HG02870 (cell line): ENCODE measurements at regions not wholly inside any gene's neighbourhood (a gene's known extent, or its start where the extent isn't known, plus 50 kb on each side); places are given as distances from the start of the nearest gene placed in this dataset.

Source experiments
- ATAC-seq: cut with Tn5 transposase; IDR thresholded peaks from one replicate; pipeline ENCODE4 v1.9.1; 2021; ENCODE audit warnings: mild to moderate bottlenecking, moderate library complexity; ENCODE audit not compliant: unreplicated experiment

DNA sequence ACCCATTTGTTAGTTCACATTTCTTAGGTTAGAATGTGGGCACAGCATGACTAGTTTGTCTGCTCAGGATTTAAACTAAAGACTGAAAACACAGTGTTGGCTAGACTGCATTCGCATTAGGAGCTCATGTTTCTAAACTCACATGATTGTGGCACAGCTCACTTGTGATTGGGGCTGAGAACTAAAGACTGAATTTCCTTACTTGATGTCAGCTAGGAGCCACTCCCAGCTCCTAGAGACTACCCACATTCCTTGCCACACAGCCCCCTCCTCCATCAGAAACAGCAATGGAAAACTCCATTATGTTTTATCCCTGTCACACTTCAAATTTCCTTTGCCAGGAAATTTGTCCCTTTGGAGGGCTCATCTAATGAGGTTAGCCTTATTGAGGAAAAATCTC is 170.2 kb upstream of the NUDT6 start:
- ATAC-seq, result no peak

GRCh38 chr4:123093236-123093635 is 170.8 kb upstream of the NUDT6 start:
- no peak for ATAC-seq

DNA sequence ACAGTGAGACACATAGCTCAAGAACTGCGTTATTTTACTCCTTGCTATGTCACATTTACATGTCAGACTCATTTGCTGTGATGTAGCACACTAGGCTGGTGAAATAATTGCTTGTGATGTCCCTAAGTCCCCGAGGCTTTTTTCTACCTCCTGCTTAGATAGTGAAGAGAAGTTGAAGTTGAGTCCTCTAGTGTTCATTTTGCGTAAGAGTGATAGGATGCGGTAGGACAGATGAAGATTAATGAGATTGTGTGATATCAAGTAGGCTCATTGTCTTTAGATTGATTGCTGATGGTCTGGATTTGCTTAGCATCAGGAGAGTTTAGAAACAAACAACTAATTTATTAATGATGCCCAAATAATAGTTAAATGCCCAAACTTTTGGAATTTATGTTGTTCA is 173.6 kb upstream of the NUDT6 start:
- no peak for ATAC-seq

- ATAC-seq, result peak; percentile 79
Measured at GRCh38 chr4:123102897-123103471, 180.6 kb upstream of the NUDT6 start.

GRCh38 chr4:123104310-123105025 is 182.1 kb upstream of the NUDT6 start:
- no peak for ATAC-seq

DNA sequence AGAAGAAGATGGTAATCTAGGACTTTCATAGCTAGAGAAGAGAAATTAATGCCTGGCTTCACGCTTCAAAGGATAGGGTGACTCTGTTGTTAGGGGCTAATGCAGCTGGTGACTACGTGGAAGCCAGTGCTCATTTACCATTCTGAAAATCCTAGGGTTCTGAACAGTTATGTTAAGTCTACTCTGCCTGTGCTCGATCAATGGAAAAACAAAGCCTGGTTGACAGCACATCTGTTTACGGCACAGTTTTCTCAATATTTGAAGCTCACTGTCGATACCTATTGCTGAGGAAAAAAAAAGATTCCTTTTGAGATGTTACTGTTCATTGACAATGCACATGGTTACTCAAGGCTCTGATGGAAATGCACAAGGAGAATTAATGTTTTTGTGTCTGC is 182.6 kb upstream of the NUDT6 start:
- ATAC-seq, result no peak

- ATAC-seq, result no peak
Measured at GRCh38 chr4:123106747-123107146, 184.3 kb upstream of the NUDT6 start.

- ATAC-seq, result no peak
Measured at GRCh38 chr4:123107444-123108252, 185.3 kb upstream of the NUDT6 start.

GRCh38 chr4:123109139-123109538 is 186.7 kb upstream of the NUDT6 start:
- ATAC-seq, result no peak

GRCh38 chr4:123110147-123110546 is 187.8 kb upstream of the NUDT6 start:
- ATAC-seq, result no peak

GRCh38 chr4:123110685-123111084 is 188.3 kb upstream of the NUDT6 start:
- no peak for ATAC-seq

DNA sequence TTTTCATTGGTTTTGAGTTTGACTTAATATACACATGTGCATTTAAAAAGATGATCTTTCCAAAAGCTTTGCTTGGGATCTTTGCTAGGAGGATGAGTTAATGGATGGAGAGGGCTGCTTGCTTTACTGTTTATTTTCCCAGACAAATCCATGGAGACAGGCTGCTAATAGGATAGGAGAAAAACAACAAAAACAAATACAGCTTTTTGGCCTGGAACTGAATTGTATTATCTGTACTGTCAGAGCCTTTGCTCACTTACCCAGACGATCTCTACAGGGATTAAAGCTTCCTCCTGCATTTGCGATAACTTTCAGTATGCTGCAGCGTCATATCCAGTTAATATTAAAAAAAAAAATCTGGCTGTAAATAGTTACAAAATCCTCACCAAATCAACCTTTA is 190.8 kb upstream of the NUDT6 start:
- no peak for ATAC-seq

DNA sequence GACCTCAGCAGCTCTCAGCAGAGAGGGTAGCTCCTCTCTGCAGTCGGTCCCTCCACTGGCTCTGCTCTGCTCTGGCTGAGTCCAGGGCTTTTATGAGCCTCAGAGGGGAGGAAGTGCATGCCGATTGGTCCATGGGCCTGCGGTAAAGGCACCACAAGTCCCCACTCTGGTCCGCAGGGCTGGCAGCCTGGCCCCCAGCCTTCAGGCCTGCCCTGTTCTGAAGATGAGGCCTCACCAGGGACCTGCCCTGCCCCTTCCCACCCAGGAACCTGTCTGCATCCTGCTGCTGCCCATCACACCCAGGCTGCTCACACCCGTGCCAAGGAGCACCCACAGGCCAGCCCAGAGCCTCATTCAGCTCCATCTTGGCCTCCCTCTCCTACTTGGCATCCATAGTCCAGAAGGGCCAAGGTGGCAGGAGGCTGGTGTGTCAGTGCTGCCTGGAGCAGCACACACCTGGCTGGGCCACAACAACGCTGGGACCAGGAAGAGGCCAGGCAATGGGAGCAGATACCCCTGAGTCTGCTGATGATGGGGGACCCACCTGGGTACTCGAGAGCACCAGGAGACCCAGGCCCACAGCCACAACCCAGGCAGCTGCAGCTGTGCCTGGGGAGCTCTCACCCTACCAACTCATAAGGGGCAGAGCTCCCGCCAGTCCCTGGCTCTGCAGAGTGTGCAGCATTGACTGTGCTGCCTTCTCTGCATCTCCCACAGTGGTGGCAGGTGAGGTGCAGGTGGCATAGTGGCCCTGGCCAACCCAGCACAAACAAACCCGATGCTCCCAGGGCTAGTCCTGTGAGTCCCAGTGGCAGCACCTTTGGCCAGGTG is 191.9 kb upstream of the NUDT6 start:
- no peak for ATAC-seq

GRCh38 chr4:123114915-123115756 is 192.7 kb upstream of the NUDT6 start:
- no peak for ATAC-seq

- ATAC-seq, result no peak
Measured at GRCh38 chr4:123116412-123116811, 194.0 kb upstream of the NUDT6 start.

- ATAC-seq, result no peak
Measured at GRCh38 chr4:123120473-123120872, 198.1 kb upstream of the NUDT6 start.

GRCh38 chr4:123121241-123121907 is 199.0 kb upstream of the NUDT6 start:
- no peak for ATAC-seq

DNA sequence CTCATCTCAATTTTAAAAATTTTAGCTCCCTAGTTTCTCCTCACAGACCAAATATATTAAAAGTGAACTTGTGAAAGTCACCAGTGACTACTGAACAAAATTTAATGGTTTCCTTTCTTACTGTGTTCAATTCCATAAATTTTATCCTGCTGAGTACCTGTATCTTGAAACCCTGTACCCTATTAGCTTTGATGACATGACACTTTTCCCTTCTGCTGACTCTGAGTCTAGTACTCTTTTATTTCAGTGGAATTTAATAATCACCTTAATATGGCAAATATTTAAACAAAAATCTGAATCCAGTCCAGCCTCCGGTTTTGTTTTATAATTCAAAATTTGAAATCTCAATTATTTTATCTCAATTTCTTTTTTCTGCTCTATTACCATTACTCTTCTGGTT is 203.1 kb upstream of the NUDT6 start:
- ATAC-seq, result no peak

GRCh38 chr4:123127218-123127617 is 204.8 kb upstream of the NUDT6 start:
- no peak for ATAC-seq

DNA sequence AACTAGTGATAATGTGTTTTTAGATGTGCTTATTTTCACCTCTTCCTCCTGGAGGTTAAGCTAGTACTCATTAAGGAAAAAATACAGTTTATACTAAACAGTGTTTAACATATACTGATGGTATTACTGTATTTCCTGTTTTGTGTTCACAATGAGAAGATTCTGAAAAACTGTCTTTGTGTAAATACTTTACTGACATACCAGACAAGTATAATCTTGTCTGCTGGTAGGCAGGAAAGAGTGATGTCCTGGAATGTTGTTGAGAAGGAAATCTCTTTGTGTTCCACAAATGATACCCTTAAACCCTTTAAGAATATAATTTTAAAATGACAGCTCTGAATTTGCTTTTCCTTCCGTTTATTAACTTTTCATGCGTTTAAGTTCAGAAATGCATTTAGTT is 205.5 kb upstream of the NUDT6 start:
- no peak for ATAC-seq
